ENCODE measurements at regions not wholly inside any gene's neighbourhood (a gene's known extent, or its start where the extent isn't known, plus 50 kb on each side); places are given as distances from the start of the nearest gene placed in this dataset.

DNA sequence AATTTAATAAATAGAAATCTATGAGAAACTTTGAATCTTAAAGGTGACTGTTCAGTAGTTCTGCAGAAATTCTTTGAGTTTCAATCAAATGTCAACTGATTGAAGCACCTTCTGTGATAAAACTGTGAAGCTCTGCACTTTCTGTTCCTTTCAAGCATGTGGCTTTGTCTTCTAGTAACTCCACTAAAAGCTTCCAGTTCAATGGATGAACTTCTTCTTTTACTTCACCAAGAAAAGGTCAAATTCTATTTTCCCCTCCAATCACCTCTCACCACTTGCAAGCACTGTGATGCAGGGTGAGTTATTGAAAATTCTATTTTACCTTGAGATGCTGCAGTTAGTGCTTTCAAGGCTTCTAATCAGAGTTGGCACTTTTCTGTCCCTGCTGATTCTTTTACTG, 515.3 kb upstream of the B3GALT2 start:
- TF ChIP-seq, protein P1, sequence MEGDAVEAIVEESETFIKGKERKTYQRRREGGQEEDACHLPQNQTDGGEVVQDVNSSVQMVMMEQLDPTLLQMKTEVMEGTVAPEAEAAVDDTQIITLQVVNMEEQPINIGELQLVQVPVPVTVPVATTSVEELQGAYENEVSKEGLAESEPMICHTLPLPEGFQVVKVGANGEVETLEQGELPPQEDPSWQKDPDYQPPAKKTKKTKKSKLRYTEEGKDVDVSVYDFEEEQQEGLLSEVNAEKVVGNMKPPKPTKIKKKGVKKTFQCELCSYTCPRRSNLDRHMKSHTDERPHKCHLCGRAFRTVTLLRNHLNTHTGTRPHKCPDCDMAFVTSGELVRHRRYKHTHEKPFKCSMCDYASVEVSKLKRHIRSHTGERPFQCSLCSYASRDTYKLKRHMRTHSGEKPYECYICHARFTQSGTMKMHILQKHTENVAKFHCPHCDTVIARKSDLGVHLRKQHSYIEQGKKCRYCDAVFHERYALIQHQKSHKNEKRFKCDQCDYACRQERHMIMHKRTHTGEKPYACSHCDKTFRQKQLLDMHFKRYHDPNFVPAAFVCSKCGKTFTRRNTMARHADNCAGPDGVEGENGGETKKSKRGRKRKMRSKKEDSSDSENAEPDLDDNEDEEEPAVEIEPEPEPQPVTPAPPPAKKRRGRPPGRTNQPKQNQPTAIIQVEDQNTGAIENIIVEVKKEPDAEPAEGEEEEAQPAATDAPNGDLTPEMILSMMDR (IDR thresholded peaks at IDR 0.05): no peak
- TF ChIP-seq ZFX (IDR thresholded peaks at IDR 0.05; ENCODE audit: borderline replicate concordance): no peak

Data from 22Rv1 (cell line).